Muscle layer of colon (tissue), 2 donors: ENCODE measurements at regions not wholly inside any gene's neighbourhood (a gene's known extent, or its start where the extent isn't known, plus 50 kb on each side); places are given as distances from the start of the nearest gene placed in this dataset.

Source experiments
- H3K27ac ChIP-seq: one replicate; pipeline ENCODE4 v1.7.0; 2013; ENCODE audit warnings: low read depth, mild to moderate bottlenecking, low read length, moderate library complexity
- H3K27me3 ChIP-seq, 2 donors: one replicate each; pipeline ENCODE4 v1.7.0; 2013; ENCODE audit warnings: low read length in 2 of 2, mild to moderate bottlenecking in 2 of 2; ENCODE audit not compliant: insufficient read depth in 2 of 2, control insufficient read depth in 1 of 2
- H3K36me3 ChIP-seq: one replicate; pipeline ENCODE4 v1.7.0; 2013; ENCODE audit warnings: mild to moderate bottlenecking, low read length; ENCODE audit not compliant: insufficient read depth
- H3K4me1 ChIP-seq: one replicate; pipeline ENCODE4 v1.7.0; 2013; ENCODE audit warnings: mild to moderate bottlenecking, low read length; ENCODE audit not compliant: insufficient read depth
- H3K4me3 ChIP-seq, 2 donors: one replicate each; pipeline ENCODE4 v1.7.0; 2013; ENCODE audit warnings: low read length in 2 of 2, low read depth in 1 of 2, mild to moderate bottlenecking in 1 of 2, moderate library complexity in 1 of 2
- H3K9ac ChIP-seq: one replicate; pipeline ENCODE4 v1.7.0; 2013; ENCODE audit warnings: low read length
- H3K9me3 ChIP-seq: one replicate; pipeline ENCODE4 v1.7.0; 2013; ENCODE audit warnings: mild to moderate bottlenecking, low read length
- donor health status: abdominal sarcoma.
- donor health status: Adenocarcinoma of cecum.

DNA sequence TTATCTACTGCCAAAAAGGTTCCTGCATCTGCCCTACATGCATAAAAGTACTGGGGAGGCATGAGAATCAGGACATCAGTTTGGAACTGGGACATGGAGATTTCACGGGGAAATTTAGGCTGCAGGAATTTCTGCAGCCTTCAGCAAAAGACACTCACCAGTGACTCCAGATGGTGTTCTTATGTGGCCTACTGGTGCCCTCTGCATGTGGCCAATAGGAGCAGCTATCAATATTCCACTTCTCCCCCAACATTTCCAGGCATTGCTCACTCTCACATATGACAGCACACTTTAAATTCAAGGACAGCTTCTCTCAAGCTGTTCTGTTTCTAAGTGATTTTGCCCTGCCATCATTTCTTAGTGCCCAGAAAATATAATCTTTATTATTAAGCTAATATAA, 570.5 kb upstream of the ARGLU1 start:
- H3K9ac ChIP-seq: no peak overlapping the region
- no peak overlapping the region for H3K4me3 ChIP-seq
- H3K27ac ChIP-seq: no peak overlapping the region
- no peaks in the 10 kb centered on the region for H3K4me1 ChIP-seq
- H3K36me3 ChIP-seq: no peaks in the 10 kb centered on the region
- no peaks in the 10 kb centered on the region for H3K9me3 ChIP-seq
- H3K27me3 ChIP-seq: no peaks in the 10 kb centered on the region

DNA sequence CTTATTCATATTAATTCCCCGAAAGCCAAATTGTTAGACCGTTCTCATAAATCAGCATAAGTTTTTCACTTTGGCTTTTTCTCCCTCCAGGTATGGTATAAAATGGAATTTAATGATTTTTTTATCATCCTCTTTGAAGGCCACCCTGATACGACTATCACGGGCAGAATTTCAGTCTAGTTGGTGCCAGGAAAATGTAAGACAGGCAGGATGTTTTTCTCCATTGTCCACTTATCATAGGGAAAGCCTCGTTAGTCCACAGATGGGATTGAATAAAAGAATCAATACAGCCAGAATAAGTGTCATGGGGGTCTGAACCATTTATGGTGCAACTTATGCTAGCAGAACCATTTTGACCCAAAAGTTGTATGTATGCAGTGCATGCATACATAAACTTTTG, 566.0 kb upstream of the ARGLU1 start:
- H3K27ac ChIP-seq: no peak overlapping the region
- H3K9ac ChIP-seq: no peak overlapping the region
- no peak overlapping the region for H3K4me3 ChIP-seq
- H3K27me3 ChIP-seq: no peaks in the 10 kb centered on the region
- no peaks in the 10 kb centered on the region for H3K9me3 ChIP-seq
- no peaks in the 10 kb centered on the region for H3K36me3 ChIP-seq
- no peaks in the 10 kb centered on the region for H3K4me1 ChIP-seq

DNA sequence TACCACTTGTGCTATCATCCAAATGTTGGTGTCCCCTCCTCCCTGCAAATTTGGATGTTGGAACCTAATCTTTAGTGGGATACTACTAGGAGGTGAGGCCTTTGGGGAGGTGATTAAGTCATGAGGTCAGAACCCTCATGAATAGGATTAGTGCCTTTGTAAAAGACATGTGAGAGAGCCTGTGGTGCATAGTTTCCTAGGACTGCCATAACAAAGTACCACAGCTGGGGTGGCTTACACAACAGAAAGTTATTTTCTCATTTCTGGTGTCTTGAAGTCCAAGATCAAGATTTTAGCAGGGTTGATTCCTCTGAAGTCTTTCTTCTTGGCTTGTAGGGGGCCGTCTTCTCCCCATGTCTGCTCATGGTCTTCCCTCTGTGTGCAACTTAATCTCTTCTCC, 562.6 kb upstream of the ARGLU1 start:
- no peaks in the 10 kb centered on the region for H3K9me3 ChIP-seq
- no peak overlapping the region for H3K9ac ChIP-seq
- H3K4me3 ChIP-seq: no peak overlapping the region
- H3K36me3 ChIP-seq: no peaks in the 10 kb centered on the region
- H3K27me3 ChIP-seq: no peaks in the 10 kb centered on the region
- no peak overlapping the region for H3K27ac ChIP-seq
- H3K4me1 ChIP-seq: no peaks in the 10 kb centered on the region

DNA sequence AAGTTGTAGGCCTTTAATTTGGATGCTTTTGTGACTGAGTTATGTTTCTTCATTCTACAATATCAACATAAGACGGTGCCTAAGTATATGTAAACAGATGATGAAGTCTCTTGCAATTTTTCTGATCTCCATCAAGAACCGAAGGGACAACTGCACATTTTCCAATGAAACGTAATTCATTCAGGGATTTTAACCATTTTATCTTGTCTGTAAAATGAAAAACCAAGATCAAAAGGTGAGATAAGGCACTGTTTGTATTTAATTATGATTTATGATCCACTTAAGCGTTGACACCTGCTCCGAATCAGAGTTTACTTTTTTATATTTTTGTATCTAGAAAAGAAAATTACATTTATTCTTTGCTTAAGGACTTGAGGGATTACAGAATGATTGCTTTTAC, 556.8 kb upstream of the ARGLU1 start:
- H3K4me1 ChIP-seq: no peaks in the 10 kb centered on the region
- no peaks in the 10 kb centered on the region for H3K27me3 ChIP-seq

DNA sequence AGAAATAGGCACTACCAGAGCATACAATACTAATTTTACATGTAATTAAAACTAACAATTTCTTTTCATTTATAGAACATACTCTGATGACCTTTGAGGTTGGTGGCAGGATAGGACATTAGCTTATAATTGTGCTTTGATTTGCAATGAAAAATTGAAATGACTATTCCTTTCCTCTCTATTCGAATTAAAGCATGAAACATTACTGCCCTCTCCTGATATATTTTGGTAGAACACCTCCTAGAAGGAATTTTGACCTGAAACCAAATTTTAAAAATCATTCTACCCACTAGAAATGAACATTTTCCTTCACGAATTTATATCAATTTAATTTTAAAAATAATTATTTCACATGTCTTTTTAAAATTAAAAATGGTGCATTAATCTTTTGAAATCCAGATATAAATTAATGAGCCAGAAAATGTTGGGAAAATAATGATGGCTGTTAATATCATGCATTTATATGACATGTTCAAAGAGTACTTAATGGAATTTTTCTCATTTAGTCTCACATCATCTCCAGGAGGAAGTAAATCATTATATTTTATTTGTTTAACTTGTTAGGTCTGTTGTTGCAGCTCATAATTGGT, 556.3 kb upstream of the ARGLU1 start:
- Histone ChIP-seq H3K27me3 (no peaks in the 10 kb centered on the region), H3K4me3 (no peak overlapping the region), H3K36me3 (no peaks in the 10 kb centered on the region), H3K9me3 (no peaks in the 10 kb centered on the region), H3K9ac (no peak overlapping the region), H3K27ac (no peak overlapping the region), H3K4me1 (no peaks in the 10 kb centered on the region)

More for the DNA sequence above, 556.8 kb upstream of the ARGLU1 start:
- H3K27ac ChIP-seq: no peak overlapping the region
- H3K4me3 ChIP-seq: no peak overlapping the region
- H3K9me3 ChIP-seq: no peaks in the 10 kb centered on the region
- no peak overlapping the region for H3K9ac ChIP-seq
- H3K36me3 ChIP-seq: no peaks in the 10 kb centered on the region

DNA sequence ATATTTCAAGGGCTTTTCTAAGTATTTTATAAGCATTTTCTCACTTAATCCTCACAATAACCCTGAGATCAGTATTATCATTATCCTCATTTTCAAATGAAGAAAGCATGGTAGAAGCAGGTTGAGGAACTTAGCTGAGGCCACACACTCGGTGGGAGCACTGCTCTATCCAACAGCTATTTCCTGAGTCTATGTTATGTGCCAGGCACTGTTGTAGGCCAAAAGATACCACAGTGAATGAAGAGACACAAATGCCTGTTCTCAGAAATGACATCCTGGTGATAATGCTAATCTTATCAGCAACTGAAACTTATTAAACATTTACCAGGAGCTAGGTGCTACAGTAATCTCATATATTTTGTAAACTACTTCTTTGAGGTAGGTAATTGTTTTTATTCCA, 553.9 kb upstream of the ARGLU1 start:
- Histone ChIP-seq H3K36me3 (no peaks in the 10 kb centered on the region), H3K4me3 (no peak overlapping the region), H3K9me3 (no peaks in the 10 kb centered on the region), H3K9ac (no peak overlapping the region), H3K27ac (no peak overlapping the region), H3K4me1 (no peaks in the 10 kb centered on the region), H3K27me3 (peaks cover 0 to 2% of the 10 kb centered on the region in 2 donors)

DNA sequence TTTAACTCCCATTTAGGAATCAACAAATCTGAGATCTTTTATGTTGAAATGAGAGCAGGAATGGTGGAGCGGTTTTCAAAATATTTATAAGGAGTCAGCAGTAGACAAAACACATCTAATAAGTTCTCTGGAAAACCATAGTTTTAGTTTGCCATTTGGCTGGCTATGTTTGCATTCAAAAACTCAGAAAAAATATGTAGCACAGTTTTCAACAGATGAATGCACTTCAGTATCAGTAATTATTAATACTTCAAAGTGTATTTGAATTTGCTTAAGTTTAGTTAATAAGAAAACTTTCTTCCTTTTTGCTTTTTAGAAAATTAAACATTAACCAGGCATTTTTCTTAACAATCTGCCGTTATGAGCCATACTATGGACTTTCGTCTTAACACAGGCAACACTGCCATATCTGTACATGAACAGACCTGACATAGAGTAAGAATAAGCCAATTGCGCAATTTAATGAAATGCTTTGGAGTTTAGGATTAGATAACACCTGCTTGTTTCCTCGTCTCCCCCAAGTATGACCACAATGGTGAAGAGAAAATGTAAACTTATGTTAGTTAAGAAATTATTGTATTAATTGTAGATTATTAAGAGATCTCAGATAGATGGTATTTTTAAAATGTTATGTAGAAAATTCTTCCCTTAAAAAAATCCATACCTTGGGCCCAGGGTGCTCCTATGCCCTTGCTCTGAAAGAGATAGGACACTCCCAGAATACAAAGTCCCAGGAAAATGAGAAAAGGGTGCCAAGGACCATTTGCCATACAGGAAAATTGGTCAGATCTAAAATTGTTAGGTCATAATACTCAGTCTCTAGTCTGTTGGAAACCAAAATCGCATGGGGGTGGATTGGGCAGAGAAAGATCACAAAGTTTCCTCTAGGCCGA, 552.3 kb upstream of the ARGLU1 start:
- Histone ChIP-seq H3K9ac (no peak overlapping the region), H3K36me3 (no peaks in the 10 kb centered on the region), H3K27ac (no peak overlapping the region), H3K4me3 (no peak overlapping the region), H3K27me3 (peaks cover 0 to 5% of the 10 kb centered on the region in 2 donors), H3K4me1 (no peaks in the 10 kb centered on the region), H3K9me3 (no peaks in the 10 kb centered on the region)

DNA sequence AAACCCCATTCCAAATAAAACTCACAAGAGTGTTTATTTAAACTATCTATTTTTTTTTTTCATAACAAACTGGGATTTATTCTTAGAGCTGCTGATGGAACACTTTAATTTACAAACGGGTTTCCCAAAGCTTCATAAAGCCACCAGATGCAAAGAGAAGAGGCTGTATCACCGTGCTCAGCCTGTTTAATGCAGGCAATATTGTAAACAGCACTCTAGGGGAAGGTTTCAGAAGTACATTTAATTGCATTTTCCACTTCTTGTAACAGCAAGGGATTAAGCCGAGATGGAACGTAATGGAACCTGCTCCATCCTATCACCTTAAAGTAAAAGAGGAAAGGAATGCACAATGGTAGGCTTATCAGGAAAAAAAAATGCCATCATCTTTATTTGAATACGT, 550.6 kb upstream of the ARGLU1 start:
- no peak overlapping the region for H3K9ac ChIP-seq
- H3K36me3 ChIP-seq: no peaks in the 10 kb centered on the region
- H3K27me3 ChIP-seq: peaks cover 0 to 5% of the 10 kb centered on the region in 2 donors
- H3K27ac ChIP-seq: no peak overlapping the region
- H3K4me3 ChIP-seq: no peak overlapping the region
- no peaks in the 10 kb centered on the region for H3K4me1 ChIP-seq
- no peaks in the 10 kb centered on the region for H3K9me3 ChIP-seq

DNA sequence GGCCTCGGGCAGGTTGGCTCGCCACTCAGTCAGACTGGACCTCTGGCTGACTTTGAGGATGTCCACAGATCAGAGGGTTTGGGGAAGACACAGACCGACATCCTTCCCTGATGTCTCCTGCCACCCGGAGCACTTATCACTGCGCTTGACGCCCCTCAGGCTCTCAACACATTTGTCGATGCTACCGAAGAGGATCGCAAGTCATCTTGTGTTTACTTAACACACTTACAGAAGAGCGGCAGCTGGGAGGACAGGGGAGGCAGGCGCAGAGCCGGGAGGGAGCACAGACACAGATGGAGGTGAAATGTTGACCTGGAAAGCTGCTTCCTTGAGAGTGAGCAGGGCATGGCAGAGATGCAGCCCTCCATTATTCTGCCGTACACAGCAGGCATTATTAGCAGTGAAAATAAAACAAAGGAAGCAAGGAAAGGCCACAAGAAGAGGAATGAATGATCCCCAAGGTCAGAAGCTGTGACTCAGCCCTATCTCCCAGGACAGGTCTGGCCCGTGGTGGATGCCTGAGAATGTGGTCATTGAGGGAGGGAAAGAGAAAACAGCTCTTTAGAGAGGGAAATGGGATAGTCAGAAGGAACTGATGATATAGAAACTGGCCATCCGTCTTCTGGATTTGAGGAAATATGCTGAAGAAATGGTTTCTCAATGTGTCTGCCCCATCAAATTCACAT, 549.5 kb upstream of the ARGLU1 start:
- no peaks in the 10 kb centered on the region for H3K4me1 ChIP-seq
- no peak overlapping the region for H3K27ac ChIP-seq
- no peaks in the 10 kb centered on the region for H3K36me3 ChIP-seq
- H3K27me3 ChIP-seq: peaks cover 0 to 5% of the 10 kb centered on the region in 2 donors
- H3K4me3 ChIP-seq: no peak overlapping the region
- no peak overlapping the region for H3K9ac ChIP-seq
- no peaks in the 10 kb centered on the region for H3K9me3 ChIP-seq

DNA sequence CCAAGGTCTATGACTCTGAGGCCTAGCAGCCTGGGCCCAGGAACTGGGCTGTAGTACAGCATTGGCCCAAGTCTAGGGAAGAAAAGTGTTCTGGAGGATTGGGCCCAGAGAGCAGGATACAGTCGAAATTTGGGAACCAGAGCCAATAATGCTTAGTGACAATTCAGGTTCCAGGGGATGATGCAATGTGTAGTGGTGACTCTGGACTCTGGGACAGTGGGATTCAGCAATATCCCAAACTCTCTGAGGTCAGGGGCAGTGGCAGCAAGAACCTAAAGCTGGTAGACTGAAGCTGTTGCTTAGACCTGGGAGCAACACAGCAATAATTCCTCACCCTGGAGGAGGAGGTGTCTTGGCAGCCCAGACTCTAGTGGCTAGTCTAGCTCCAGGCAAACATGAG, 545.5 kb upstream of the ARGLU1 start:
- no peak overlapping the region for H3K27ac ChIP-seq
- H3K9ac ChIP-seq: no peak overlapping the region
- no peak overlapping the region for H3K4me3 ChIP-seq
- H3K36me3 ChIP-seq: no peaks in the 10 kb centered on the region
- no peaks in the 10 kb centered on the region for H3K4me1 ChIP-seq
- H3K9me3 ChIP-seq: peaks cover 3% of the 10 kb centered on the region
- H3K27me3 ChIP-seq: peaks cover 0 to 5% of the 10 kb centered on the region in 2 donors

DNA sequence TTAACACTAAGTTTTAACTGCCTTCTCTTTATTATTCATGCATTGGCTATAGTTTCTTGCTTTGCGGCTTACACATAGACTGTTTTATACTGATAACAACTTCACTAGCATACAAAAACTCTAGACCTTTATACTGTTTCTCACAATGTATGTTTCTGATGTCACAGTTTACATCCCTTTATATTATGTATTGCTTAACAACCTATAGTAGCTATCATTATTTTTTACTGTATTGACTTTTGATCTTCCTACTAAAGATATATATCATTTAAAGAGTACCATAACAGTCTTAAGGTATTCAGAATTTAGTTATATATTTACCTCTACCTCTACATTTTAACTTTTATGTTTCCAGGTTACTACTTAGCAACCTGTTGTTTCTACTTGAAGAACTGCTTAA, 543.3 kb upstream of the ARGLU1 start:
- Histone ChIP-seq H3K9me3 (peaks cover 3% of the 10 kb centered on the region), H3K27ac (no peak overlapping the region), H3K36me3 (no peaks in the 10 kb centered on the region), H3K4me1 (no peaks in the 10 kb centered on the region), H3K27me3 (no peaks in the 10 kb centered on the region), H3K9ac (no peak overlapping the region), H3K4me3 (no peak overlapping the region)
